ENCODE measurements at regions not wholly inside any gene's neighbourhood (a gene's known extent, or its start where the extent isn't known, plus 50 kb on each side); places are given as distances from the start of the nearest gene placed in this dataset.
"Not testable (repeated sequence)": the region's sequence is repeated elsewhere in the genome, so short reads cannot be mapped to it uniquely, and the experiment has no call there.

GRCh38 chr6:169118346-169118830 lies 135.3 kb downstream of the THBS2 start:
- no peak for TF ChIP-seq CTCF (conservative IDR thresholded peaks at IDR 0.05; ENCODE audit: low read depth)
- no peak for DNase-seq (ENCODE audit: low spot score)
- POLR2A ChIA-PET (ENCODE audit: low non-redundant PET) = no interaction called here
- no peak overlapping the region for H3K27ac ChIP-seq
- CTCF ChIA-PET = no interaction called here

DNA sequence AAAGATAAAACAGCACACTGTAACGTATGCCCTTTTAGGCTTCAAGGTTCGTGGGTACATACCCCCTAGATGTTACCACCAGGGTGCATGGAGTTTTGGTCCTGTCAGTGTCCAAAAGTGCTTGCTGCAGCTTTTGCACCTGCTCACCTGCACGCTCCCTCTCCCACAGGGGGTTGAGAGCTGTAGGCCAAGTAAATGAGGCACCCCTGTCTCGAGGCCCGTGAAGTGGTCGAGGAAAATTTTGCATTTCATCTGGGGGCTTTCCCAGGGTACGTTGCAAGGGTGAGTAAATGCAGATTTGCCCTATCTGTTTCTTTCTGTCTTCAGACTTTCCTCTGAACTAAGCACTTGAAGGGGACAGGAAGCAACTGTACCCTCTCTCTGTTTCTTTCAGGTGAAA lies 136.0 kb downstream of the THBS2 start:
- TF ChIP-seq CTCF (conservative IDR thresholded peaks at IDR 0.05; ENCODE audit: low read depth) = no peak
- ChIA-PET POLR2A (ENCODE audit: low non-redundant PET) (no interaction called here), CTCF (no interaction called here)
- DNase-seq (ENCODE audit: low spot score) = no peak
- H3K27ac ChIP-seq = no peak overlapping the region

- H3K27ac ChIP-seq = no peak overlapping the region
- TF ChIP-seq CTCF (conservative IDR thresholded peaks at IDR 0.05; ENCODE audit: low read depth) = no peak
- DNase-seq (ENCODE audit: low spot score) = no peak
- CTCF ChIA-PET = no interaction called here
- POLR2A ChIA-PET (ENCODE audit: low non-redundant PET) = no interaction called here
Measured at GRCh38 chr6:169115632-169116031, 138.0 kb downstream of the THBS2 start.

DNA sequence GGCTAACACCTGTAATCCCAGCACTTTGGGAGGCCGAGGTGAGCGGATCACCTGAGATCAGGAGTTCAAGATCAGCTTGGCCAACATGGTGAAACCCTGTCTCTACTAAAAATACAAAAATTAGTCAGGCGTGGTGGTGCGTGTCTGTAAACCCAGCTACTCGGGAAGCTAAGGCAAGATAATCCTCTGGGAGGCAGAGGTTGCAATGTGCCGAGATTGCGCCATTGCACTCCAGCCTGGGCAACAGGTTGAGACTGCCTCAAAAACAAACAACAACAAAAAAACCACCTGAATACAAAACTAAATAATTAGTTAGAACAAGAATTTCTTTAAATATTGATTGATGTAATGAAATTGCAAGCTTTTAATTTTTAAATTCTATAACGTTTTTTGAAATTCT lies 139.0 kb downstream of the THBS2 start:
- CTCF ChIA-PET; H3K27ac ChIP-seq; DNase-seq (ENCODE audit: low spot score): not testable (repeated sequence)
- POLR2A ChIA-PET (ENCODE audit: low non-redundant PET) = interaction anchor here (0.6 kb wide), 1 partner anchor 156 kb away, joined by 3 read pairs; no protein-coding TSS in a partner anchor

- H3K27ac ChIP-seq = no peak overlapping the region
- DNase-seq (ENCODE audit: low spot score) = no peak
- POLR2A ChIA-PET (ENCODE audit: low non-redundant PET) = no interaction called here
- TF ChIP-seq CTCF (conservative IDR thresholded peaks at IDR 0.05; ENCODE audit: low read depth) = no peak
- CTCF ChIA-PET = interaction anchor here (0.7 kb wide), 1 partner anchor 1445 kb away, joined by 3 read pairs; no protein-coding TSS in a partner anchor
Measured at GRCh38 chr6:169112483-169113320, 140.9 kb downstream of the THBS2 start.

DNA sequence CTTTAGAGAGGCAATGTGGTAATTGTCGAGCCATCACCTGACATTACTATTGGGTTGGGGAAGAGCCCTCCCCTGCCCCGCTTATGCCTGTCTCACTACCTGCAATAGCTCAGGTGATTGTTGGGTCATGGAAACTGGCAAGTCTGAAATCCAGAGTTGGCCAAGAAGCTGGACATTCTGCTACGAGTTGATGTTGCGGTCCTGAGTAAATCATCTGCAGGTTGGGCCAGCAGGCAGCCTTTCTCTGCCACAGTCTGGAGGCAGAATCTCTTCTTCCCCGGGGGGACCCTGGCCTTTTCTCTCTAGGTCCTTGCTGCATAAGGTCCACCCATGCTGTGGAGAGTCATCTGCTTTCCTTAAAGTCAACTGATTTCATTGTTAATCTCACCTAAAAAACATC lies 142.4 kb downstream of the THBS2 start:
- CTCF ChIA-PET = interaction anchor here (0.7 kb wide), 1 partner anchor 303 kb away, joined by 3 read pairs; no protein-coding TSS in a partner anchor
- DNase-seq (ENCODE audit: low spot score) = no peak
- TF ChIP-seq CTCF (conservative IDR thresholded peaks at IDR 0.05; ENCODE audit: low read depth) = no peak
- H3K27ac ChIP-seq = no peak overlapping the region
- POLR2A ChIA-PET (ENCODE audit: low non-redundant PET) = no interaction called here
